OCI-LY1 (cell line): ENCODE measurements at regions not wholly inside any gene's neighbourhood (a gene's known extent, or its start where the extent isn't known, plus 50 kb on each side); places are given as distances from the start of the nearest gene placed in this dataset.

Source experiments
- CTCF ChIP-seq: fragments of 200-600 bp; sonication (generic), shearing (Covaris generic); IDR thresholded peaks from 2 replicates; pipeline ENCODE4 v1.5.1; 2017; ENCODE audit warnings: mild to moderate bottlenecking, antibody characterized with exemption, low read length, moderate library complexity, mixed read lengths
- EZH2 ChIP-seq: fragments of 200-600 bp; sonication (generic), shearing (Covaris generic); IDR thresholded peaks from 2 replicates; pipeline ENCODE4 v1.8.0; 2017; ENCODE audit warnings: borderline replicate concordance, mixed run types, mild to moderate bottlenecking, antibody characterized with exemption, low read length, moderate library complexity, mixed read lengths

GRCh38 chr12:75822416-75822815, 209.2 kb downstream of the PHLDA1 start:
- TF ChIP-seq CTCF (no peak), EZH2 (no peak)
